ENCODE measurements at regions not wholly inside any gene's neighbourhood (a gene's known extent, or its start where the extent isn't known, plus 50 kb on each side); places are given as distances from the start of the nearest gene placed in this dataset.

GRCh38 chr1:38539931-38540330 is 319.6 kb downstream of the RRAGC start:
- no peak for DNase-seq

GRCh38 chr1:38538834-38539233 is 320.7 kb downstream of the RRAGC start:
- no peak for DNase-seq

- no peak for DNase-seq
Measured at GRCh38 chr1:38536089-38536488, 323.5 kb downstream of the RRAGC start.

- no peak for DNase-seq
Measured at GRCh38 chr1:38534473-38534823, 325.1 kb downstream of the RRAGC start.

GRCh38 chr1:38533772-38534472 is 325.6 kb downstream of the RRAGC start:
- DNase-seq = no peak

GRCh38 chr1:38530957-38531356 is 328.6 kb downstream of the RRAGC start:
- no peak for DNase-seq

GRCh38 chr1:38529946-38530345 is 329.6 kb downstream of the RRAGC start:
- no peak for DNase-seq

GRCh38 chr1:38529391-38529790 is 330.2 kb downstream of the RRAGC start:
- DNase-seq = no peak

- DNase-seq = no peak
Measured at GRCh38 chr1:38528623-38529022, 330.9 kb downstream of the RRAGC start.

- DNase-seq = no peak
Measured at GRCh38 chr1:38527373-38527966, 332.1 kb downstream of the RRAGC start.

- no peak for DNase-seq
Measured at GRCh38 chr1:38526046-38526445, 333.5 kb downstream of the RRAGC start.

- DNase-seq = no peak
Measured at GRCh38 chr1:38525343-38526043, 334.1 kb downstream of the RRAGC start.

- DNase-seq = no peak
Measured at GRCh38 chr1:38524025-38524641, 335.4 kb downstream of the RRAGC start.

- no peak for DNase-seq
Measured at GRCh38 chr1:38523568-38523939, 336.0 kb downstream of the RRAGC start.

GRCh38 chr1:38522915-38523567 is 336.5 kb downstream of the RRAGC start:
- no peak for DNase-seq

- no peak for DNase-seq
Measured at GRCh38 chr1:38516560-38516959, 343.0 kb downstream of the RRAGC start.

- no peak for DNase-seq
Measured at GRCh38 chr1:38512789-38513188, 346.8 kb downstream of the RRAGC start.

- no peak for DNase-seq
Measured at GRCh38 chr1:38512024-38512767, 347.4 kb downstream of the RRAGC start.

- no peak for DNase-seq
Measured at GRCh38 chr1:38508232-38508631, 351.3 kb downstream of the RRAGC start.

GRCh38 chr1:38507563-38507962 is 352.0 kb downstream of the RRAGC start:
- DNase-seq = no peak

- no peak for DNase-seq
Measured at GRCh38 chr1:38505944-38506343, 353.6 kb downstream of the RRAGC start.

- no peak for DNase-seq
Measured at GRCh38 chr1:38502758-38503157, 356.8 kb downstream of the RRAGC start.

Measured in hindlimb muscle (tissue), 1 donor.